22Rv1 (cell line): ENCODE measurements at regions not wholly inside any gene's neighbourhood (a gene's known extent, or its start where the extent isn't known, plus 50 kb on each side); places are given as distances from the start of the nearest gene placed in this dataset.

Experiments used
- H3K27ac ChIP-seq: fragments of 450-650 bp; 2 replicates; pipeline ENCODE4 v1.5.1; 2017
- ZFX ChIP-seq: fragments of 450-650 bp; IDR thresholded peaks from 2 replicates; pipeline ENCODE4 v1.6.1; 2017; ENCODE audit warnings: antibody characterized with exemption, borderline replicate concordance
- TF ChIP-seq, protein P1 (sequence below): fragments of 450-650 bp; IDR thresholded peaks from 2 replicates; pipeline ENCODE4 v1.5.1; 2017; ENCODE audit warnings: mild to moderate bottlenecking

- no peak for TF ChIP-seq ZFX
- TF ChIP-seq, protein P1, sequence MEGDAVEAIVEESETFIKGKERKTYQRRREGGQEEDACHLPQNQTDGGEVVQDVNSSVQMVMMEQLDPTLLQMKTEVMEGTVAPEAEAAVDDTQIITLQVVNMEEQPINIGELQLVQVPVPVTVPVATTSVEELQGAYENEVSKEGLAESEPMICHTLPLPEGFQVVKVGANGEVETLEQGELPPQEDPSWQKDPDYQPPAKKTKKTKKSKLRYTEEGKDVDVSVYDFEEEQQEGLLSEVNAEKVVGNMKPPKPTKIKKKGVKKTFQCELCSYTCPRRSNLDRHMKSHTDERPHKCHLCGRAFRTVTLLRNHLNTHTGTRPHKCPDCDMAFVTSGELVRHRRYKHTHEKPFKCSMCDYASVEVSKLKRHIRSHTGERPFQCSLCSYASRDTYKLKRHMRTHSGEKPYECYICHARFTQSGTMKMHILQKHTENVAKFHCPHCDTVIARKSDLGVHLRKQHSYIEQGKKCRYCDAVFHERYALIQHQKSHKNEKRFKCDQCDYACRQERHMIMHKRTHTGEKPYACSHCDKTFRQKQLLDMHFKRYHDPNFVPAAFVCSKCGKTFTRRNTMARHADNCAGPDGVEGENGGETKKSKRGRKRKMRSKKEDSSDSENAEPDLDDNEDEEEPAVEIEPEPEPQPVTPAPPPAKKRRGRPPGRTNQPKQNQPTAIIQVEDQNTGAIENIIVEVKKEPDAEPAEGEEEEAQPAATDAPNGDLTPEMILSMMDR = no peak
- no peak overlapping the region for H3K27ac ChIP-seq
These were observed 64.0 kb upstream of the EGR2 start for GRCh38 chr10:62880162-62880561.

DNA sequence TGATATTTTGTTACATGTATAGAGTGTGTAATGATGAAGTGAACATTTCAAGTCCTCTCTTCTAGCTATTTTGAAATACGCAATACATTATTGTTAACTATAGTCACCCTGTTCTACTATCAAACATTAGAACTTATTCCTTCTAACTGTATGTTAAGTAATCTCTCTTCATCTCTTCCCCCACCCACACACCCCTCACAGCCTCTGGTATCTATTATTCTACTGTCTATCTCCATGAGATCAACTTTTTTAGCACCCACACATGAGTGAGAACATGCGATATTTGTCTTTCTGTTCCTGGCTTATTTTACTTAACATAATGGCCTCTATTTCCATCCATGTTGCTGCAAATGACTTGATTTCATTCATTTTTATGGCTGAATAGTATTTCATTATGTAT, 57.7 kb upstream of the EGR2 start:
- TF ChIP-seq, protein P1 = no peak
- no peak for TF ChIP-seq ZFX
- no peak overlapping the region for H3K27ac ChIP-seq

DNA sequence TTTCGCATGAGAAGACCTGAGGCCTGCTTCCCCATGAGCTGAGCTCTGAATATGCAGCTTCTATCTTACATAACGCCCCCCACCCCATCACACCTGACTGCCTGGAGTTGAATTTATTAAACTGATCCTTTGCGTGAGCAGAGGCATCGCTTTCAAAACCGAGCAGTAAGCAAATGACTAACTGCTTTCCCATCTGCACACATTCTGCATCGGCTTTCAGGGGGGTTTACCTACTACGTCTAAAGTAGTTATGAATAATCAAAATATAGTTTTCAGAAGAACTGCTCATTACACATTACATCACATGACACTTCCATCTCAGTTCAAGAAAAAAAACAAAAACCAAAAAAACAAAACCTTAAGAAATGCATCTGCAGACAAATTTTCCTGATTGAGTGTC, 54.7 kb upstream of the EGR2 start:
- TF ChIP-seq ZFX = no peak
- TF ChIP-seq, protein P1 = no peak
- H3K27ac ChIP-seq = no peak overlapping the region

DNA sequence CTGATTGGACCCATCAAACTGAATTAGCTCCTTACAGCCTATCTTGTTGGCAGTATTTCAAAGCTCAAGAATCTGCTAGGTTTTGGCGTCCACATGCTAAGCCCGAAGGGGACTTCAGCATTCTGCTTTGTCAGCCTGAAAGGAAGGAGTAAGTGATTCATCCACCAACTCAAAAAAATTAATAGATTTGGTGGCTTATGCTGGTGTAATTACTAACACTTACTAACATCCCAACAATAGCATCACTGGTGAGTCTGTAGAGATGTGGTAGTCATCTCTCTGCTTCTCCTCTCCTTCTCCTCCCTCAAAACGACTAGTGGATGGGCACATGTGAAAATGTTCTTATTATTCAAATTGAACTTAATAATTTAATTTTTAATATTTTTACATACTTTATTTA, 53.8 kb upstream of the EGR2 start:
- no peak for TF ChIP-seq ZFX
- TF ChIP-seq, protein P1 = no peak

GRCh38 chr10:62866941-62867340, 50.8 kb upstream of the EGR2 start:
- H3K27ac ChIP-seq = no peak overlapping the region
- TF ChIP-seq, protein P1 = no peak
- TF ChIP-seq ZFX = no peak

More for the DNA sequence above, 53.8 kb upstream of the EGR2 start:
- H3K27ac ChIP-seq = no peak overlapping the region

- no peak overlapping the region for H3K27ac ChIP-seq
- TF ChIP-seq, protein P1 = no peak
- TF ChIP-seq ZFX = no peak
These were observed 50.3 kb upstream of the EGR2 start for GRCh38 chr10:62866451-62866850.
